Skeletal muscle tissue (tissue), 3 donors: ENCODE measurements at regions not wholly inside any gene's neighbourhood (a gene's known extent, or its start where the extent isn't known, plus 50 kb on each side); places are given as distances from the start of the nearest gene placed in this dataset.
"Not testable (repeated sequence)": the region's sequence is repeated elsewhere in the genome, so short reads cannot be mapped to it uniquely, and the experiment has no call there.

Experiments
- H3K27ac ChIP-seq: one replicate; pipeline ENCODE4 v1.7.0; 2013; ENCODE audit warnings: mild to moderate bottlenecking, low read depth, low read length, inconsistent platforms
- H3K27me3 ChIP-seq, 3 donors: one replicate each; pipeline ENCODE4 v1.7.0; 2013; ENCODE audit warnings: low read length in 3 of 3; ENCODE audit not compliant: control insufficient read depth in 3 of 3, insufficient read depth in 3 of 3
- H3K36me3 ChIP-seq, 3 donors: one replicate each; pipeline ENCODE4 v1.7.0; 2013; ENCODE audit warnings: low read length in 3 of 3; ENCODE audit not compliant: control insufficient read depth in 3 of 3, insufficient read depth in 3 of 3
- H3K4me1 ChIP-seq, 3 donors: one replicate each; pipeline ENCODE4 v1.7.0; 2013; ENCODE audit warnings: low read length in 3 of 3, mild to moderate bottlenecking in 3 of 3; ENCODE audit not compliant: control insufficient read depth in 3 of 3, insufficient read depth in 3 of 3
- H3K4me3 ChIP-seq, 3 donors: one replicate each; pipeline ENCODE4 v1.7.0; 2013; ENCODE audit warnings: low read length in 3 of 3
- H3K9ac ChIP-seq, 3 donors: one replicate each; pipeline ENCODE4 v1.7.0; 2013; ENCODE audit warnings: low read length in 3 of 3, mild to moderate bottlenecking in 3 of 3, moderate library complexity in 2 of 3, low read depth in 1 of 3
- H3K9me3 ChIP-seq, 3 donors: one replicate each; pipeline ENCODE4 v1.7.0; 2013; ENCODE audit warnings: low read length in 3 of 3; ENCODE audit not compliant: control insufficient read depth in 3 of 3
- donor health status: Osteomylitis.

GRCh38 chr10:107542607-107543006 lies 378.1 kb upstream of the SORCS1 start:
- no peak overlapping the region for H3K27ac ChIP-seq
- no peak overlapping the region for H3K9ac ChIP-seq
- no peak overlapping the region for H3K4me3 ChIP-seq
- no peaks in the 10 kb centered on the region for H3K4me1 ChIP-seq
- H3K9me3 ChIP-seq = no peaks in the 10 kb centered on the region
- peaks cover 0 to 3% (median 0%) of the 10 kb centered on the region in 3 donors for H3K27me3 ChIP-seq
- H3K36me3 ChIP-seq = no peaks in the 10 kb centered on the region

- H3K9me3 ChIP-seq = no peaks in the 10 kb centered on the region
- no peak overlapping the region for H3K9ac ChIP-seq
- no peaks in the 10 kb centered on the region for H3K36me3 ChIP-seq
- H3K4me1 ChIP-seq = no peaks in the 10 kb centered on the region
- no peak overlapping the region for H3K27ac ChIP-seq
- H3K27me3 ChIP-seq = peaks cover 0 to 3% (median 0%) of the 10 kb centered on the region in 3 donors
- H3K4me3 ChIP-seq = no peak overlapping the region
Measured at GRCh38 chr10:107542016-107542415, 377.5 kb upstream of the SORCS1 start.

GRCh38 chr10:107540981-107541380 lies 376.5 kb upstream of the SORCS1 start:
- Histone ChIP-seq H3K36me3 (no peaks in the 10 kb centered on the region), H3K9ac (no peak overlapping the region), H3K27ac (no peak overlapping the region), H3K27me3 (peaks cover 0 to 3% (median 0%) of the 10 kb centered on the region in 3 donors), H3K9me3 (no peaks in the 10 kb centered on the region), H3K4me1 (no peaks in the 10 kb centered on the region), H3K4me3 (no peak overlapping the region)

- no peaks in the 10 kb centered on the region for H3K36me3 ChIP-seq
- H3K27ac ChIP-seq = no peak overlapping the region
- H3K9ac ChIP-seq = no peak overlapping the region
- no peaks in the 10 kb centered on the region for H3K4me1 ChIP-seq
- H3K9me3 ChIP-seq = no peaks in the 10 kb centered on the region
- no peak overlapping the region for H3K4me3 ChIP-seq
- H3K27me3 ChIP-seq = no peaks in the 10 kb centered on the region
Measured at GRCh38 chr10:107529350-107529749, 364.8 kb upstream of the SORCS1 start.

- H3K36me3 ChIP-seq = no peaks in the 10 kb centered on the region
- no peaks in the 10 kb centered on the region for H3K4me1 ChIP-seq
- no peaks in the 10 kb centered on the region for H3K9me3 ChIP-seq
- no peak overlapping the region for H3K4me3 ChIP-seq
- H3K27ac ChIP-seq = no peak overlapping the region
- H3K27me3 ChIP-seq = no peaks in the 10 kb centered on the region
- H3K9ac ChIP-seq = no peak overlapping the region
Measured at GRCh38 chr10:107520348-107520747, 355.8 kb upstream of the SORCS1 start.

- Histone ChIP-seq H3K27ac (no peak overlapping the region), H3K9me3 (no peaks in the 10 kb centered on the region), H3K36me3 (no peaks in the 10 kb centered on the region), H3K4me1 (no peaks in the 10 kb centered on the region), H3K4me3 (no peak overlapping the region), H3K27me3 (no peaks in the 10 kb centered on the region), H3K9ac (no peak overlapping the region)
Measured at GRCh38 chr10:107517811-107518210, 353.3 kb upstream of the SORCS1 start.

GRCh38 chr10:107516349-107516748 lies 351.8 kb upstream of the SORCS1 start:
- no peak overlapping the region for H3K9ac ChIP-seq
- no peaks in the 10 kb centered on the region for H3K36me3 ChIP-seq
- H3K4me1 ChIP-seq = no peaks in the 10 kb centered on the region
- no peaks in the 10 kb centered on the region for H3K27me3 ChIP-seq
- H3K27ac ChIP-seq = no peak overlapping the region
- no peak overlapping the region for H3K4me3 ChIP-seq
- no peaks in the 10 kb centered on the region for H3K9me3 ChIP-seq

GRCh38 chr10:107504011-107504410 lies 339.5 kb upstream of the SORCS1 start:
- H3K27ac ChIP-seq, H3K9me3 ChIP-seq, H3K36me3 ChIP-seq, H3K27me3 ChIP-seq, H3K4me3 ChIP-seq, H3K9ac ChIP-seq, H3K4me1 ChIP-seq: not testable (repeated sequence)

GRCh38 chr10:107502229-107502985 lies 337.9 kb upstream of the SORCS1 start:
- H3K36me3 ChIP-seq = no peaks in the 10 kb centered on the region
- H3K4me3 ChIP-seq = no peak overlapping the region
- H3K27me3 ChIP-seq = no peaks in the 10 kb centered on the region
- no peaks in the 10 kb centered on the region for H3K4me1 ChIP-seq
- no peaks in the 10 kb centered on the region for H3K9me3 ChIP-seq
- H3K9ac ChIP-seq = no peak overlapping the region
- H3K27ac ChIP-seq = no peak overlapping the region

GRCh38 chr10:107498983-107499382 lies 334.5 kb upstream of the SORCS1 start:
- no peaks in the 10 kb centered on the region for H3K27me3 ChIP-seq
- H3K4me1 ChIP-seq = no peaks in the 10 kb centered on the region
- H3K9ac ChIP-seq = no peak overlapping the region
- H3K9me3 ChIP-seq = no peaks in the 10 kb centered on the region
- no peak overlapping the region for H3K4me3 ChIP-seq
- no peaks in the 10 kb centered on the region for H3K36me3 ChIP-seq
- no peak overlapping the region for H3K27ac ChIP-seq
